PFSK-1 (cell line): ENCODE measurements at regions not wholly inside any gene's neighbourhood (a gene's known extent, or its start where the extent isn't known, plus 50 kb on each side); places are given as distances from the start of the nearest gene placed in this dataset.

Source experiments
- FOXP2 ChIP-seq: optimal IDR thresholded peaks from 2 replicates; pipeline ENCODE3; 2011; ENCODE audit warnings: borderline replicate concordance, control low read depth, inconsistent platforms; ENCODE audit not compliant: insufficient read depth; ENCODE audit errors: extremely low read length, extremely low read depth
- POLR2AphosphoS5 ChIP-seq: IDR thresholded peaks from 2 replicates; pipeline ENCODE4 v1.6.1; 2012; ENCODE audit warnings: low read depth, mild to moderate bottlenecking, control low read depth, low read length, moderate library complexity
- REST ChIP-seq, 2 experiments: IDR thresholded peaks; 2 replicates each; pipeline versions ENCODE4 v1.6.1 to v1.8.0; 2011 to 2012; ENCODE audit warnings: low read depth in 2 of 2, low read length in 2 of 2, control low read depth in 1 of 2, inconsistent platforms in 1 of 2, mild to moderate bottlenecking in 1 of 2, moderate library complexity in 1 of 2; ENCODE audit not compliant: insufficient read depth in 1 of 2
- SIN3A ChIP-seq: IDR thresholded peaks from 2 replicates; pipeline ENCODE4 v1.6.1; 2012; ENCODE audit warnings: mild to moderate bottlenecking, low read length, moderate library complexity, borderline replicate concordance; ENCODE audit not compliant: insufficient read depth
- TAF1 ChIP-seq: IDR thresholded peaks from 2 replicates; pipeline ENCODE4 v1.6.1; 2012; ENCODE audit warnings: low read length, control low read depth, borderline replicate concordance; ENCODE audit not compliant: insufficient read depth

DNA sequence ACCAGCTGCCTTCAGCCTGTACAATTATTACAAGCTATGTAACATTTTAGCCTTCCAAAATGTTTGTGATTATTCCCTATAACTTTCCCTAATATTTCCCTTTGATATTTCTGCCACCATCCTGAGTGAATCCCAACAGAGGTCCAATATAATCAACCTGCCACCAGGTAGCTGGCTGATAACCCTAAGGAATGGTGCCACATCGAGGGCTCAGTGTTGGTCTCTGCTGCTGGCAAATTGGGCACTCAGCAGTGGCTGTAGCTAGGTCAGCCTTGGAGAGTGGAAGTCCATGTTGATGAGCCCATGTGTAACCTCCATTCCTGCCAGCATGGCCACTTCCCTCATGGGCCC, 121.2 kb downstream of the ZNF280B start:
- TF ChIP-seq FOXP2 (no peak), REST (IDR thresholded peaks at IDR 0.05; ENCODE audit: insufficient read depth in 1 of 2, low read depth in 2 of 2, low read length in 2 of 2) (no peak), SIN3A (no peak), POLR2AphosphoS5 (no peak), TAF1 (no peak)

GRCh38 chr22:22388090-22388489, 120.5 kb downstream of the ZNF280B start:
- no peak for TF ChIP-seq TAF1
- TF ChIP-seq POLR2AphosphoS5 = no peak

GRCh38 chr22:22388494-22388893, 120.0 kb downstream of the ZNF280B start:
- TF ChIP-seq REST (IDR thresholded peaks at IDR 0.05; ENCODE audit: insufficient read depth in 1 of 2, low read depth in 2 of 2, low read length in 2 of 2) = no peak

DNA sequence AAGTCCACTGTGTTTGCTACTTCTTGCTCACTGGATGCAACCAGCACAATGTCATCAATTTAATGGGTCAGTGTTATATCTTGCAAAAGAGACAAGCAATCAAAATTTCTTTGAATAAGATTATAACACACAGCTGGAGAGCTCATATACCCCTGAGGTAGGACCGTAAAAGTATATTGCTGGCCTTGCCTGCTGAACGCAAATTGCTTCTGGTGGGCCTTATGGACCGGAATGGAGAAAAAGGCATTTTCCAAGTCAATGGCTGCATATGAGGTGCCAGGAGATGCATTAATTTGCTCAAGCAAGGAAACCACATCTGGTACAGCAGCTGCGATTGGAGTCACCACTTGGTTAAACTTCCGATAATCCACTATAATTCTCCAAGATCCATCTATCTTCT, 119.1 kb downstream of the ZNF280B start:
- TF ChIP-seq REST (IDR thresholded peaks at IDR 0.05; ENCODE audit: insufficient read depth in 1 of 2, low read depth in 2 of 2, low read length in 2 of 2) (no peak), POLR2AphosphoS5 (no peak), SIN3A (no peak), FOXP2 (no peak), TAF1 (no peak)

GRCh38 chr22:22390989-22391388, 117.6 kb downstream of the ZNF280B start:
- TF ChIP-seq REST (IDR thresholded peaks at IDR 0.05; ENCODE audit: insufficient read depth in 1 of 2, low read depth in 2 of 2, low read length in 2 of 2) = no peak
- TF ChIP-seq FOXP2 = no peak

DNA sequence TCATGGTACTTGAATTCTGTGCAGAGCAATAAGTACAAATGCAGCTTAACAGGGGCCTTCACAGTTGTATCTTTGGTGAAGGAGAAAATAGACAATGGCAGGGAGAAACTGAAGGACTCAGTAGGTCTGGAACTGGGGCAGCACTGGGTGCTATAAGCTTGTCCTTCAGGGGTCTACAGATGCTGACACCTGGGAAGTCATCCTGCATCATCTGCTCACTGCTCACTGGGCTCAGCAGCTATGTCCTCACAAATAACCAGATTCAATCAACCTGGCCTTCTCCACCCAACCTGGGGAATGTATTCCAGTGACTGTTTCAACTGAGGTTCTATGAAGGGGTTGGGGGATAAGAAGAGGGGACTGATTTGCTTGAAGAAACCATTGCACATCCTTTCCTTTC, 117.0 kb downstream of the ZNF280B start:
- TF ChIP-seq SIN3A (no peak), FOXP2 (no peak), POLR2AphosphoS5 (no peak), REST (IDR thresholded peaks at IDR 0.05; ENCODE audit: insufficient read depth in 1 of 2, low read depth in 2 of 2, low read length in 2 of 2) (no peak), TAF1 (no peak)
